ENCODE measurements at regions not wholly inside any gene's neighbourhood (a gene's known extent, or its start where the extent isn't known, plus 50 kb on each side); places are given as distances from the start of the nearest gene placed in this dataset.

GRCh38 chr6:2545383-2546038 is 205.2 kb downstream of the MYLK4 start:
- ATAC-seq = no peak
- peaks cover 14% of the 10 kb centered on the region for H3K4me1 ChIP-seq (ENCODE audit: insufficient read depth, low read length)
- H4K20me1 ChIP-seq (ENCODE audit: low read length) = no peaks in the 10 kb centered on the region
- H3K9ac ChIP-seq (ENCODE audit: low read length) = no peak overlapping the region
- H2AFZ ChIP-seq (ENCODE audit: low read length) = no peak overlapping the region
- no TSS peak for BruUV-seq (replicated peaks)
- no peak overlapping the region for H3K27ac ChIP-seq (ENCODE audit: low read length)
- no peak overlapping the region for H3K4me3 ChIP-seq (ENCODE audit: low read length)
- no peaks in the 10 kb centered on the region for H3K36me3 ChIP-seq (ENCODE audit: low read depth, low read length)
- POLR2A ChIA-PET (ENCODE audit: unreplicated experiment) = no interaction called here
- intact Hi-C loops (cut with micrococcal nuclease) = no loop called here
- no peaks in the 10 kb centered on the region for H3K9me3 ChIP-seq (ENCODE audit: low read length)
- DNase-seq = no peak
- H3K9me2 ChIP-seq (replicated peaks; ENCODE audit: low read length) = no peaks in the 10 kb centered on the region
- no peak overlapping the region for H3K4me2 ChIP-seq (ENCODE audit: low read length)
- H3K79me2 ChIP-seq (ENCODE audit: low read length) = no peaks in the 10 kb centered on the region
- TF ChIP-seq EZH2phosphoT487 (IDR thresholded peaks at IDR 0.05; ENCODE audit: borderline replicate concordance, low read length) (no peak), CTCF (conservative IDR thresholded peaks at IDR 0.05; ENCODE audit: low read depth, low read length) (no peak), EZH2 (IDR thresholded peaks at IDR 0.05; ENCODE audit: low read length, unreplicated experiment) (no peak)
- no peaks in the 10 kb centered on the region for H3K27me3 ChIP-seq (ENCODE audit: low read length)
- CTCF ChIA-PET = interaction anchor here (0.7 kb wide), 1 partner anchor 103 kb away, joined by 5 read pairs; no protein-coding TSS in a partner anchor
- no peaks in the 10 kb centered on the region for H3F3A ChIP-seq (ENCODE audit: low read length, unreplicated experiment)

GRCh38 chr6:2543321-2543720 is 207.4 kb downstream of the MYLK4 start:
- DNase-seq (no peak), ATAC-seq (no peak)
- TF ChIP-seq EZH2phosphoT487 (IDR thresholded peaks at IDR 0.05; ENCODE audit: borderline replicate concordance, low read length) (no peak), CTCF (conservative IDR thresholded peaks at IDR 0.05; ENCODE audit: low read depth, low read length) (no peak), EZH2 (IDR thresholded peaks at IDR 0.05; ENCODE audit: low read length, unreplicated experiment) (no peak)
- H3K27me3 ChIP-seq (ENCODE audit: low read length) = no peaks in the 10 kb centered on the region
- ChIA-PET CTCF (no interaction called here), POLR2A (ENCODE audit: unreplicated experiment) (no interaction called here)
- no peaks in the 10 kb centered on the region for H3K36me3 ChIP-seq (ENCODE audit: low read depth, low read length)
- H4K20me1 ChIP-seq (ENCODE audit: low read length) = no peaks in the 10 kb centered on the region
- H3K27ac ChIP-seq (ENCODE audit: low read length) = no peak overlapping the region
- H3K79me2 ChIP-seq (ENCODE audit: low read length) = no peaks in the 10 kb centered on the region
- H3K4me3 ChIP-seq (ENCODE audit: low read length) = no peak overlapping the region
- no TSS peak for BruUV-seq (replicated peaks)
- intact Hi-C loops (cut with micrococcal nuclease) = no loop called here
- no peaks in the 10 kb centered on the region for H3F3A ChIP-seq (ENCODE audit: low read length, unreplicated experiment)
- no peak overlapping the region for H2AFZ ChIP-seq (ENCODE audit: low read length)
- no peaks in the 10 kb centered on the region for H3K9me3 ChIP-seq (ENCODE audit: low read length)
- H3K4me1 ChIP-seq (ENCODE audit: insufficient read depth, low read length) = peaks cover 14% of the 10 kb centered on the region
- H3K9ac ChIP-seq (ENCODE audit: low read length) = no peak overlapping the region
- no peak overlapping the region for H3K4me2 ChIP-seq (ENCODE audit: low read length)
- no peaks in the 10 kb centered on the region for H3K9me2 ChIP-seq (replicated peaks; ENCODE audit: low read length)

GRCh38 chr6:2542858-2543218 is 207.9 kb downstream of the MYLK4 start:
- H3K27me3 ChIP-seq (ENCODE audit: low read length) = no peaks in the 10 kb centered on the region
- H4K20me1 ChIP-seq (ENCODE audit: low read length) = no peaks in the 10 kb centered on the region
- no peaks in the 10 kb centered on the region for H3K9me3 ChIP-seq (ENCODE audit: low read length)
- ChIA-PET CTCF (no interaction called here), POLR2A (ENCODE audit: unreplicated experiment) (no interaction called here)
- H3K27ac ChIP-seq (ENCODE audit: low read length) = no peak overlapping the region
- H3F3A ChIP-seq (ENCODE audit: low read length, unreplicated experiment) = no peaks in the 10 kb centered on the region
- H3K4me2 ChIP-seq (ENCODE audit: low read length) = 0 out of 2 replicates have a peak overlapping the region, but pooled peaks have one; percentile 0
- DNase-seq (peak; percentile 54), ATAC-seq (no peak; the same call in 1 of the 2 replicates)
- peaks cover 14% of the 10 kb centered on the region for H3K4me1 ChIP-seq (ENCODE audit: insufficient read depth, low read length)
- BruUV-seq (replicated peaks) = no TSS peak
- H3K79me2 ChIP-seq (ENCODE audit: low read length) = no peaks in the 10 kb centered on the region
- H2AFZ ChIP-seq (ENCODE audit: low read length) = no peak overlapping the region
- TF ChIP-seq CTCF (conservative IDR thresholded peaks at IDR 0.05; ENCODE audit: low read depth, low read length) = no peak
- no peak for TF ChIP-seq EZH2phosphoT487 (IDR thresholded peaks at IDR 0.05; ENCODE audit: borderline replicate concordance, low read length)
- TF ChIP-seq EZH2 (IDR thresholded peaks at IDR 0.05; ENCODE audit: low read length, unreplicated experiment) = no peak
- intact Hi-C loops (cut with micrococcal nuclease) = no loop called here
- H3K4me3 ChIP-seq (ENCODE audit: low read length) = no peak overlapping the region
- no peaks in the 10 kb centered on the region for H3K9me2 ChIP-seq (replicated peaks; ENCODE audit: low read length)
- H3K36me3 ChIP-seq (ENCODE audit: low read depth, low read length) = no peaks in the 10 kb centered on the region
- H3K9ac ChIP-seq (ENCODE audit: low read length) = no peak overlapping the region

All from PC-3 (cell line).